GM12878 (cell line): ENCODE measurements at regions not wholly inside any gene's neighbourhood (a gene's known extent, or its start where the extent isn't known, plus 50 kb on each side); places are given as distances from the start of the nearest gene placed in this dataset.

Experiments used
- IRF3 ChIP-seq: fragments of 450-650 bp; IDR thresholded peaks from 2 replicates; pipeline ENCODE4 v1.6.1; 2014; ENCODE audit warnings: mild to moderate bottlenecking
- SMC3 ChIP-seq: IDR thresholded peaks from 2 replicates; pipeline ENCODE4 v1.6.1; 2011; ENCODE audit warnings: low read length, improper control_type of control experiment, borderline replicate concordance
- SREBF2 ChIP-seq: IDR thresholded peaks from 2 replicates; pipeline ENCODE4 v1.6.1; 2012; ENCODE audit warnings: mild to moderate bottlenecking, low read length

DNA sequence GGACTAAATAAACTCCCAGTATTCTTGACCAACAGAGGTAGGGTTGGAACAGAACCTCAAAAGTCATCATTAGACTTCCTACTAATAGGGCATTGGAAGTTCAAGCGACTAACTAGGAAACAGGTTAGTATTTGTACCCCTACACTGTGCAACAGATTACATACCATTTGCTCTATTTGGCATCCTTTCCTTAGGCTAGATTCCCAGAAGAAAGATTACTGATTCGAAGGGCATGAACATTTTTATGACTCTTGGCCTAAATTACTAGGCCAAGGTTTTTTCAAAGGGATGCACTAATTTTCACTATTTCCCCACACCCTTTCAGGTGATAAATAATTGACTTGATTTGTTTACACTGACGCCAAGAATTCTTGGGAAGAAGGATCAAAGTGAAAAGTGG lies 104.8 kb upstream of the CYP1B1 start:
- TF ChIP-seq SMC3 (no peak), IRF3 (no peak), SREBF2 (no peak)
